MM.1S (cell line): ENCODE measurements at regions not wholly inside any gene's neighbourhood (a gene's known extent, or its start where the extent isn't known, plus 50 kb on each side); places are given as distances from the start of the nearest gene placed in this dataset.

Experiments used
- DNase-seq: peaks from one replicate; pipeline ENCODE4 v3.0.0-alpha.2; 2015
- H2AFZ ChIP-seq: fragments of 300-600 bp; sonication (generic); 2 replicates; pipeline ENCODE4 v1.6.0; 2016; ENCODE audit warnings: antibody characterized with exemption, low read length
- H3F3A ChIP-seq: fragments of 300-600 bp; sonication (generic); 2 replicates; pipeline ENCODE4 v1.6.1; 2016; ENCODE audit warnings: mild to moderate bottlenecking, antibody characterized with exemption, low read length, moderate library complexity, mixed read lengths; ENCODE audit not compliant: insufficient read depth
- H3K27ac ChIP-seq: fragments of 300-600 bp; sonication (generic); 2 replicates; pipeline ENCODE4 v1.5.1; 2016; ENCODE audit warnings: mild to moderate bottlenecking, low read length
- H3K27me3 ChIP-seq: fragments of 300-600 bp; sonication (generic); replicated peaks from 2 replicates; pipeline ENCODE4 v1.6.0; 2016; ENCODE audit warnings: low read length; ENCODE audit not compliant: insufficient read depth
- H3K36me3 ChIP-seq: fragments of 300-600 bp; sonication (generic); replicated peaks from 2 replicates; pipeline ENCODE4 v1.6.1; 2016; ENCODE audit warnings: mild to moderate bottlenecking, low read length, mixed read lengths; ENCODE audit not compliant: insufficient read depth
- H3K4me1 ChIP-seq: fragments of 300-600 bp; sonication (generic); 2 replicates; pipeline ENCODE4 v1.6.1; 2016; ENCODE audit warnings: low read length, mixed read lengths
- H3K4me2 ChIP-seq: fragments of 300-600 bp; sonication (generic); 2 replicates; pipeline ENCODE4 v1.6.0; 2016; ENCODE audit warnings: low read depth, low read length
- H3K4me3 ChIP-seq: fragments of 300-600 bp; sonication (generic); 2 replicates; pipeline ENCODE4 v1.5.1; 2016; ENCODE audit warnings: low read length, mixed read lengths
- H3K79me2 ChIP-seq: fragments of 300-600 bp; sonication (generic); 2 replicates; pipeline ENCODE4 v1.6.1; 2016; ENCODE audit warnings: mixed run types, low read length, mixed read lengths
- H3K9ac ChIP-seq: fragments of 300-600 bp; sonication (generic); 2 replicates; pipeline ENCODE4 v1.6.1; 2016; ENCODE audit warnings: low read length, mixed read lengths
- H3K9me2 ChIP-seq: fragments of 300-600 bp; sonication (generic); replicated peaks from 2 replicates; pipeline ENCODE4 v1.6.1; 2016; ENCODE audit warnings: mild to moderate bottlenecking, low read length, mixed read lengths; ENCODE audit not compliant: insufficient read depth
- H3K9me3 ChIP-seq: fragments of 300-600 bp; sonication (generic); replicated peaks from 2 replicates; pipeline ENCODE4 v1.6.1; 2016; ENCODE audit warnings: mild to moderate bottlenecking, low read length, mixed read lengths; ENCODE audit not compliant: insufficient read depth
- H4K20me1 ChIP-seq: fragments of 300-600 bp; sonication (generic); 2 replicates; pipeline ENCODE4 v1.6.1; 2016; ENCODE audit warnings: mild to moderate bottlenecking, low read length, moderate library complexity, mixed read lengths; ENCODE audit not compliant: insufficient read depth
- CTCF ChIP-seq: fragments of 300-600 bp; sonication (generic); IDR thresholded peaks from 2 replicates; pipeline ENCODE4 v1.5.1; 2016; ENCODE audit warnings: antibody characterized with exemption, low read length, mixed read lengths
- EZH2 ChIP-seq: fragments of 300-600 bp; sonication (generic); optimal IDR thresholded peaks from 2 replicates; pipeline ENCODE3; 2017; ENCODE audit warnings: low read depth, mild to moderate bottlenecking, antibody characterized with exemption, low read length, mixed read lengths
- EZH2phosphoT487 ChIP-seq: fragments of 300-600 bp; sonication (generic); IDR thresholded peaks from 2 replicates; pipeline ENCODE4 v1.6.1; 2018; ENCODE audit warnings: antibody characterized with exemption, low read length

GRCh38 chr13:34593658-34594057 lies 348.4 kb upstream of the NBEA start:
- Histone ChIP-seq H3K4me2 (no peak overlapping the region), H3K9me3 (no peaks in the 10 kb centered on the region), H3K27ac (no peak overlapping the region), H3K9me2 (no peaks in the 10 kb centered on the region), H3K4me1 (no peaks in the 10 kb centered on the region), H4K20me1 (no peaks in the 10 kb centered on the region), H3K36me3 (no peaks in the 10 kb centered on the region), H3K27me3 (no peaks in the 10 kb centered on the region), H3F3A (no peaks in the 10 kb centered on the region), H3K79me2 (no peaks in the 10 kb centered on the region), H3K4me3 (no peak overlapping the region), H3K9ac (no peak overlapping the region), H2AFZ (no peak overlapping the region)
- TF ChIP-seq EZH2: no peak
- TF ChIP-seq EZH2phosphoT487: no peak
- TF ChIP-seq CTCF: no peak
- DNase-seq: no peak

DNA sequence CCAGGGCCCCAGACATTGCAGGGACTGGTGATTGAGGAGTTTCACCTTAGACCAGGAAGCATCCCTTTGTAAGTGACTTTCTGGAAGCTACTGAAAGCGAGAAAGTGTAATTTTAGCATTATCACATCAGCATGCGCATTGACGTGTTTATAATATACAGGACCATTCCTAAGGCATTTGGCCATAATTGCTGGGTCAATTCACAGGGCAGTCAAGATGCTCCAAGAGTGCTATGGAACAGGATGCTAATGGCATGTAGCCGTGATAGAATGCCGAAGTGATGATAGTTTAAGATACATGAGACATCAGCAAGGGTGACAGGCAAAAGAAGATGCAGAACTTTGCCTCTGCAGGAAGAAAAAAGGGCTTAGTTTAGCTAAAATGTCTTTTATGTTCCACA lies 347.6 kb upstream of the NBEA start:
- no peaks in the 10 kb centered on the region for H3F3A ChIP-seq
- no peaks in the 10 kb centered on the region for H3K79me2 ChIP-seq
- no peak overlapping the region for H3K4me2 ChIP-seq
- no peak overlapping the region for H2AFZ ChIP-seq
- H3K27ac ChIP-seq: no peak overlapping the region
- no peak for DNase-seq
- no peaks in the 10 kb centered on the region for H3K9me2 ChIP-seq
- no peaks in the 10 kb centered on the region for H4K20me1 ChIP-seq
- H3K9me3 ChIP-seq: no peaks in the 10 kb centered on the region
- H3K9ac ChIP-seq: no peak overlapping the region
- H3K36me3 ChIP-seq: no peaks in the 10 kb centered on the region
- H3K4me1 ChIP-seq: no peaks in the 10 kb centered on the region
- H3K4me3 ChIP-seq: no peak overlapping the region
- H3K27me3 ChIP-seq: no peaks in the 10 kb centered on the region
- TF ChIP-seq EZH2phosphoT487 (no peak), EZH2 (no peak), CTCF (no peak)

GRCh38 chr13:34608331-34608730 lies 333.7 kb upstream of the NBEA start:
- Histone ChIP-seq H3K27me3 (no peaks in the 10 kb centered on the region), H3K9me3 (no peaks in the 10 kb centered on the region), H3K9me2 (no peaks in the 10 kb centered on the region), H3F3A (no peaks in the 10 kb centered on the region), H3K36me3 (no peaks in the 10 kb centered on the region), H2AFZ (no peak overlapping the region), H3K27ac (no peak overlapping the region), H3K4me3 (no peak overlapping the region), H3K4me1 (no peaks in the 10 kb centered on the region), H3K79me2 (no peaks in the 10 kb centered on the region), H4K20me1 (no peaks in the 10 kb centered on the region), H3K9ac (no peak overlapping the region), H3K4me2 (no peak overlapping the region)
- TF ChIP-seq EZH2phosphoT487 (no peak), EZH2 (no peak), CTCF (no peak)
- DNase-seq: no peak

- Histone ChIP-seq H3K4me1 (no peaks in the 10 kb centered on the region), H3K9me2 (no peaks in the 10 kb centered on the region), H3K79me2 (no peaks in the 10 kb centered on the region), H3K4me2 (no peak overlapping the region), H3K9ac (no peak overlapping the region), H3K4me3 (no peak overlapping the region), H2AFZ (no peak overlapping the region), H3K36me3 (no peaks in the 10 kb centered on the region), H3K27me3 (no peaks in the 10 kb centered on the region), H3K9me3 (no peaks in the 10 kb centered on the region), H3K27ac (no peak overlapping the region), H4K20me1 (no peaks in the 10 kb centered on the region), H3F3A (no peaks in the 10 kb centered on the region)
- no peak for DNase-seq
- TF ChIP-seq EZH2phosphoT487 (no peak), CTCF (no peak), EZH2 (no peak)
These were observed 330.4 kb upstream of the NBEA start for GRCh38 chr13:34611671-34612070.
